ENCODE measurements at regions not wholly inside any gene's neighbourhood (a gene's known extent, or its start where the extent isn't known, plus 50 kb on each side); places are given as distances from the start of the nearest gene placed in this dataset.

DNA sequence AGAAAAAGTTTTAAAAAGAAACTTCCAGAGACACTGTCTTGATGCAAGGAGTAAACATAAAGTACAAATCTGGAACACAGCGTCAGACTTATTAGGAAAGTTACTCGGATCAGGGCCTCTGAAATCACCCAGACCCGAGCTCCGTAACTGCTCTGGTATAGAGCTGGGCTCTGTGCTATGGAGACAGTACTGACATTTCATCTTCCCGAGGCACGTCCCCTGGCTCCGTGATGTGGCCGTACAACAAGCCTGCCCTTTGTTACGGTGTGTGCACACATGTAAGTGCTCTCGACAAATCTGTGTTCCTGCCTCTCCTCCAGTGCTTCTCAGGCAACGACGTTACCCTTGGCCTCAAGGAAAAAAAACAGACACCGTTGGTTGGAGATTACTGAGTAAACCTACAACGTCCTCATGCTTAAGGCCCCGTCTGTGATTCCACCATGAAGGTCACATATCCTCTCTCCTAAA lies 107.0 kb upstream of the IRF2BP2 start:
- Mint-ChIP-seq H3K4me3 (no peak overlapping the region), H3K9me3 (no peaks in the 10 kb centered on the region), H3K4me1 (ENCODE audit: low read depth in 2 of 2) (peaks cover 13 to 28% of the 10 kb centered on the region in 2 donors), H3K36me3 (no peaks in the 10 kb centered on the region), H3K27me3 (no peaks in the 10 kb centered on the region), H3K27ac (no peak overlapping the region)
- DNase-seq (ENCODE audit: low spot score): no peak
- no peak for ATAC-seq

DNA sequence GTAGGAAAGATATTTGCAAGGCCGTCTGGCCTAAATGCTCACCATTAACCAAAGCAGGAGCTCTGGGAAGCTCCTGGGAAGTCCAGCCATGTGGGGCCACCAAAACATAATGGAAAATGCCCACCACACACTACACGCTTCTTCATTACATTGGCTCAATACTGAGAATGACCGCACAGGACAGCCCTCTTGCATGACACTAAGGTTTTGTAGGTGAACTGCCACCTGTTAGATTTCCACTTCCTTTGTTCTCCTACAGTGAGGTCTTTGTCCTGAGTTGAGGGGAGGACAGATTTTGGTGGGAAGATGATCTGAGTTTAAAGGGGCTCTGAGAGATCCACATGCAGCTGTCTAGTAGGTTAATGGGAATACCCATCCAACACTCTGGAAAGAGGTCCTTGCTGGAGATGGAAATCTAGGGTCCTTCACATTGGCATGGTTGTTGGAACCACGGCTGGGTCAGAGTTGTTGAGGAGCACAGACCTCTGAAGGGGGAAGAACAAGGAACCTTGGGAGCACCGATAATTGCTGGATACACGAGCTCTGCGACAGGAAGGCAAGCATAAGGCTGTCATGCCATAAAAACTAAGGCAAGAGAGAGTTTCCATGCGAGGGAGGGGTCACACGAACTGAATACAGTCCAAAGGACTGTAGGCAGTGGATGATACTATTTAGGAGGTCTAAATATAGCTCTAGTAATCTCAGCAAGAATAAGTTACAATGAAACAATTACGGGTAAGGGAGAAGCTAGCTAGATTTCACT lies 105.5 kb upstream of the IRF2BP2 start:
- Mint-ChIP-seq H3K27me3 (no peaks in the 10 kb centered on the region), H3K4me3 (no peak overlapping the region), H3K27ac (peak overlapping the region in 1 of 2 donors; percentile 75), H3K9me3 (no peaks in the 10 kb centered on the region), H3K36me3 (no peaks in the 10 kb centered on the region), H3K4me1 (ENCODE audit: low read depth in 2 of 2) (peaks cover 9 to 16% of the 10 kb centered on the region in 2 donors)
- DNase-seq (ENCODE audit: low spot score): no peak
- no peak for ATAC-seq

GRCh38 chr1:234713859-234714258 lies 103.9 kb upstream of the IRF2BP2 start:
- Mint-ChIP-seq H3K9me3 (peaks cover under 1% of the 10 kb centered on the region), H3K27ac (peak overlapping the region in 1 of 2 donors; percentile 56), H3K4me3 (no peak overlapping the region), H3K27me3 (no peaks in the 10 kb centered on the region), H3K36me3 (no peaks in the 10 kb centered on the region), H3K4me1 (ENCODE audit: low read depth in 2 of 2) (peaks cover 9 to 16% of the 10 kb centered on the region in 2 donors)
- DNase-seq (ENCODE audit: low spot score): no peak
- no peak for ATAC-seq

- no peaks in the 10 kb centered on the region for H3K27me3 Mint-ChIP-seq
- DNase-seq (ENCODE audit: low spot score): no peak
- ATAC-seq: no peak
- H3K4me1 Mint-ChIP-seq (ENCODE audit: low read depth in 2 of 2): peaks cover 13 to 20% of the 10 kb centered on the region in 2 donors
- H3K36me3 Mint-ChIP-seq: no peaks in the 10 kb centered on the region
- H3K4me3 Mint-ChIP-seq: no peak overlapping the region
- H3K9me3 Mint-ChIP-seq: peaks cover 4% of the 10 kb centered on the region
- H3K27ac Mint-ChIP-seq: peak overlapping the region in 1 of 2 donors; percentile 31
Measured at GRCh38 chr1:234713440-234713839, 103.5 kb upstream of the IRF2BP2 start.

- H3K27me3 Mint-ChIP-seq: no peaks in the 10 kb centered on the region
- H3K36me3 Mint-ChIP-seq: no peaks in the 10 kb centered on the region
- peaks cover 4% of the 10 kb centered on the region for H3K9me3 Mint-ChIP-seq
- H3K4me3 Mint-ChIP-seq: no peak overlapping the region
- H3K4me1 Mint-ChIP-seq (ENCODE audit: low read depth in 2 of 2): peaks cover 17 to 22% of the 10 kb centered on the region in 2 donors
- no peak for DNase-seq (ENCODE audit: low spot score)
- no peak for ATAC-seq
- peak overlapping the region in 1 of 2 donors; percentile 31 for H3K27ac Mint-ChIP-seq
Measured at GRCh38 chr1:234712891-234713305, 102.9 kb upstream of the IRF2BP2 start.

DNA sequence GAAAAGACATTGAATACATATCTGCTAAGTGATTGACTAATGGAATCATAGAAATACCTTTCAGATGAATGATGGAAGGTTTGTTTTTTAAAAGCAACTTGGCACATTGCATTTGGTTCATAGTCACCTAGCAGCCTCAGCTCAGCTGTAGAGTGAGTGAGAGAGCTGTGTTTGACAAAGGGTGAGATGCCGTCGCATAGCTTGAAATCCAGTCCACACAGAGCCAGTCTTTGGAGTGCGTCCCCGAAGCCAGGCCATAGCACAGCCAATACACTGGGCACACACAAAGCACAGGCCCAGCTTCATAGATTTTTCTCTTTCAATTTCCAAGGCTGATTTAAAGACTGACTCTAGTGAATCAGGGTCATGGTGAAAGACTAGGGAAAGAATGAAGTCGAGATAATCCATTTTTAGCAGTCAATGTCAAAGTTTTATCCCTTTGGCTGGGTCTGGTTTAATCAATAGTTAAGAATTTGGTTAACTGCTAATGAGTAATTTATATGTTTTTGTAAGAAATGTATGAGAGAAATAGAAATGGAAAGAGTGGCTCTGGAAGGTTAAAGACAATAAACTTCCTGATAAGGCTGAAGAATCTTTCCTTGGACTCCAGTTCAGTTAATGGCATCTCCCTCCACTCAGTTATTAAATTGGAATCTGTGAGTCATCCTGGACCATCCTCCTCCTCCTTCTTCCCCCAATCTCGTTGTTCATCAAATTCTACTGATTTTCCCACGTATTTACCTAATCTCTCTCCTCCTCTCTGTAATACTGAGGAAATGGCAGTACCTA lies 101.2 kb upstream of the IRF2BP2 start:
- no peak for ATAC-seq
- Mint-ChIP-seq H3K27me3 (no peaks in the 10 kb centered on the region), H3K4me1 (ENCODE audit: low read depth in 2 of 2) (peaks cover 19 to 21% of the 10 kb centered on the region in 2 donors), H3K36me3 (no peaks in the 10 kb centered on the region), H3K9me3 (peaks cover 4% of the 10 kb centered on the region), H3K4me3 (no peak overlapping the region), H3K27ac (no peak overlapping the region)
- no peak for DNase-seq (ENCODE audit: low spot score)

DNA sequence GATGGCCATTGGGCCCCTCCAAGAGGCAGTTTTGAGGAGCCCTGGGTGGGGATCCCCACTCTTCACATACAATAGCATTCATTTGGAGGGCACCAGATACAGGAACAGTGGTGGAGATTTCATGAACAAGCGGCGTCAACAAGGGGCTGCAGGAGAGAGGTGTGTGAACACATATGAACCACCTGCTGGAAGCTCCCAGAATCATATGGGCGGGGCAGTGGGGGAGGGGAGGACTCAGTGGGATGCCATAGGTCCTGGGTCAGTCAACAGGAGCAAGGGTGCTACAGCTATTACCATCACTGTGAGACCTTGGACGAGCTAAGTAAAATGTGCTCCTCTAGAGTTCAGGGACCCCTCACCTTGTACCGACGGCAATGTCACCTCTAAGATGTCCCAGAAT lies 100.4 kb upstream of the IRF2BP2 start:
- DNase-seq (ENCODE audit: low spot score) (no peak), ATAC-seq (no peak)
- Mint-ChIP-seq H3K4me3 (no peak overlapping the region), H3K36me3 (no peaks in the 10 kb centered on the region), H3K27ac (no peak overlapping the region), H3K27me3 (no peaks in the 10 kb centered on the region), H3K4me1 (ENCODE audit: low read depth in 2 of 2) (peaks cover 23 to 24% of the 10 kb centered on the region in 2 donors), H3K9me3 (peaks cover 4% of the 10 kb centered on the region)

DNA sequence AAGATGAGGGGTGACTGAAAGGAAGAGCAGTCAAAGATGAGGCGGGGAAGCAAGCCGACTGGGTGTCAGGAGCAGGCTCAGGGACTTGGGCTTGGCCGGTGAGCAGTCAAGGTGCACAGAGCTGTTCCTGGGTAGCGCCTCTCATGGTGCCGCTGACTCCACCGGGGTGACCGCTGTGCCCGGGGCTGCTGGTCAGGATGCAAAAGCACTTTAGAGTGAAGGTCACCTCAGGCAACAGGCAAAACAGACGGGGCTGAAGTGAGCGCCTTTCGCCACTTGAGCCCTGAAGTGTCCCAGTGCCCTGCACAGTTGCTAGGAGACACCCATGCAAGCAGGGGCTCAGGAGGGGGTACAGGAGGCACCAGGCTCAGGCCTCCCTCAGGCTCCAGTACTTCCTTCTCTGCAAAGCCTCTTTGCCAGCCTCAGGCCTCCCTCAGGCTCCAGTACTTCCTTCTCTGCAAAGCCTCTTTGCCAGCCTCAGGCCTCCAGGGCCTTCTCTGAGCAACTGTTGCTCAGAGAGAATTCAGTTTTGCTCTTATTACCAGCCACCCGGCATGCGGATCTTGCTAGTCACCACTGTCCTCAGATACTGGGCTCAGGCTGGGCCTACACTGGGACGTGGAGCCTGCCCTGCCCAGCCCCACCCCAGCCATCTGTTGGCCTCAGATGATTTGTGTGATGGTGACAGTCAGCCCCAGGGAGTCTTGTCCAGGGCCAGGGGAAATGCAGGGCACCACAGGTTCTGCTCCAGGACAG lies 99.7 kb upstream of the IRF2BP2 start:
- no peaks in the 10 kb centered on the region for H3K36me3 Mint-ChIP-seq
- no peak for ATAC-seq
- peaks cover 4% of the 10 kb centered on the region for H3K9me3 Mint-ChIP-seq
- no peak overlapping the region for H3K4me3 Mint-ChIP-seq
- peaks cover 28 to 30% of the 10 kb centered on the region in 2 donors for H3K4me1 Mint-ChIP-seq (ENCODE audit: low read depth in 2 of 2)
- no peak for DNase-seq (ENCODE audit: low spot score)
- peak overlapping the region in 1 of 2 donors; percentile 6 for H3K27ac Mint-ChIP-seq
- no peaks in the 10 kb centered on the region for H3K27me3 Mint-ChIP-seq

GRCh38 chr1:234708700-234709395 lies 98.9 kb upstream of the IRF2BP2 start:
- Mint-ChIP-seq H3K27ac (peak overlapping the region in 1 of 2 donors; percentile 6), H3K4me3 (no peak overlapping the region)

GRCh38 chr1:234707641-234708040 lies 97.7 kb upstream of the IRF2BP2 start:
- DNase-seq (ENCODE audit: low spot score) (no peak), ATAC-seq (no peak)
- H3K4me3 Mint-ChIP-seq: no peak overlapping the region
- no peaks in the 10 kb centered on the region for H3K36me3 Mint-ChIP-seq
- H3K4me1 Mint-ChIP-seq (ENCODE audit: low read depth in 2 of 2): peaks cover 29 to 30% of the 10 kb centered on the region in 2 donors
- H3K27me3 Mint-ChIP-seq: no peaks in the 10 kb centered on the region
- no peak overlapping the region for H3K27ac Mint-ChIP-seq
- peaks cover 8% of the 10 kb centered on the region for H3K9me3 Mint-ChIP-seq

More at GRCh38 chr1:234708700-234709395, 98.9 kb upstream of the IRF2BP2 start:
- DNase-seq (ENCODE audit: low spot score): no peak
- ATAC-seq: no peak
- Mint-ChIP-seq H3K27me3 (no peaks in the 10 kb centered on the region), H3K4me1 (ENCODE audit: low read depth in 2 of 2) (peaks cover 25 to 30% of the 10 kb centered on the region in 2 donors), H3K36me3 (no peaks in the 10 kb centered on the region), H3K9me3 (peaks cover 4% of the 10 kb centered on the region)

DNA sequence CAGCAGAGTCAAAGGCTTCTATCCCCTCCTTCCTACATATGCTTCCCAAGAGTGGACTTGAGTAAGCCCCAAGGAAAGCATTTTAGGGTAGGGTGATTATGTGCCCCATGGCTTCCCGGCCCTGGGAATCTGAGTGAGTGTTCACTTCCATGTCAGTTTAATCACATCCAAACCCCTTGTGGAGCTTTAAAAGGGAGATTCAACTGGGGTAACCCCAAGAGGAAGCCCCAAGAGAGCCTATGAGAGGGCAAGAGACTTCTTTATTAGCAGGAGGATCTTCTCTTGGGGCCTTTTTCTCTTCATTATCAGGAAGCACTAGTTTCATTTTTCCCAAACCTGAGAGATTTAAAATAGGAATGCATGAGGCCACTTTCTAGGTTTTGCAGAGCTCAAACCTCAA lies 97.0 kb upstream of the IRF2BP2 start:
- peaks cover 8% of the 10 kb centered on the region for H3K9me3 Mint-ChIP-seq
- no peaks in the 10 kb centered on the region for H3K36me3 Mint-ChIP-seq
- no peak overlapping the region for H3K4me3 Mint-ChIP-seq
- peaks cover 29 to 30% of the 10 kb centered on the region in 2 donors for H3K4me1 Mint-ChIP-seq (ENCODE audit: low read depth in 2 of 2)
- DNase-seq (ENCODE audit: low spot score) (no peak), ATAC-seq (no peak)
- H3K27ac Mint-ChIP-seq: no peak overlapping the region
- no peaks in the 10 kb centered on the region for H3K27me3 Mint-ChIP-seq

DNA sequence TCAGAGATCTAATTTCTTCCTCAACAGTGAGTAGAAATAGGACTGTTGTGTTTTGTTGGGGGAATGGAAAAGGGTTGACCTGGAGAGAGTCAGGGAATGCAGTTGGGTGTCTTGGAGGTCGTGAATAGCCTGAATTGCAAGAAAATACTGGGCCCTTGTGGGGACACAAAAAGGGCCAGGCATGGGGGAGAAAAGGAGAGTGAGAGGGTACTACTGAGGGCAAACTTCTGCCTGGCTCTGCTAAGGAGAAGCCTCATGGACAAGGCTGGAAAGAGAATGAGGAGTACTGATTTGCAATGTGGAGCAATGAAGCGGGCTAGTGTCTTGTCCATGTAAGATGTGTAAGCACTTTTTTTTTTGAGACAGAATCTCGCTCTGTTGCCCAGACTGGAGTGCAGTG lies 96.2 kb upstream of the IRF2BP2 start:
- Mint-ChIP-seq H3K27ac (peak overlapping the region; percentile 53 to 61), H3K4me1 (ENCODE audit: low read depth in 2 of 2) (peaks cover 29 to 30% of the 10 kb centered on the region in 2 donors), H3K4me3 (peak overlapping the region; percentile 7), H3K36me3 (no peaks in the 10 kb centered on the region), H3K27me3 (no peaks in the 10 kb centered on the region), H3K9me3 (peaks cover 8% of the 10 kb centered on the region)
- no peak for ATAC-seq
- DNase-seq (ENCODE audit: low spot score): no peak

- DNase-seq (ENCODE audit: low spot score): no peak
- ATAC-seq: no peak
- Mint-ChIP-seq H3K27me3 (no peaks in the 10 kb centered on the region), H3K27ac (peak overlapping the region; percentile 53 to 61), H3K4me1 (ENCODE audit: low read depth in 2 of 2) (peaks cover 29 to 30% of the 10 kb centered on the region in 2 donors), H3K36me3 (no peaks in the 10 kb centered on the region), H3K4me3 (peak overlapping the region; percentile 7), H3K9me3 (peaks cover 8% of the 10 kb centered on the region)
Measured at GRCh38 chr1:234705615-234706014, 95.6 kb upstream of the IRF2BP2 start.

Measured in natural killer cell treated with Interleukin-12 subunit alpha and Interleukin-12 subunit beta and Interleukin-15 and Interleukin-18, amount 100 ng/mL, for 72 hours (primary cell).